Ascending aorta (tissue), 2 donors: ENCODE measurements at regions not wholly inside any gene's neighbourhood (a gene's known extent, or its start where the extent isn't known, plus 50 kb on each side); places are given as distances from the start of the nearest gene placed in this dataset.

Source experiments
- DNase-seq, 2 donors: peaks; one replicate each; pipeline ENCODE4 v3.0.0-alpha.2; 2019; ENCODE audit warnings: low spot score in 2 of 2
- H3K27ac ChIP-seq, 2 donors: fragments of 200-600 bp; sonication (generic); one replicate each; pipeline ENCODE4 v1.5.1; 2016 to 2017; ENCODE audit warnings: mild to moderate bottlenecking in 1 of 2
- H3K27me3 ChIP-seq: fragments of 200-600 bp; sonication (generic); one replicate; pipeline ENCODE4 v1.5.1; 2017
- H3K36me3 ChIP-seq, 2 donors: fragments of 200-600 bp; sonication (generic); one replicate each; pipeline ENCODE4 v1.5.1; 2016
- H3K4me1 ChIP-seq, 2 donors: fragments of 200-600 bp; sonication (generic); one replicate each; pipeline ENCODE4 v1.5.1; 2016 to 2017; ENCODE audit warnings: mild to moderate bottlenecking in 1 of 2
- H3K4me3 ChIP-seq, 2 donors: fragments of 200-600 bp; sonication (generic); one replicate each; pipeline ENCODE4 v1.5.1; 2016 to 2017; ENCODE audit warnings: mild to moderate bottlenecking in 1 of 2
- H3K9me3 ChIP-seq, 2 donors: fragments of 200-600 bp; sonication (generic); one replicate each; pipeline ENCODE4 v1.5.1; 2016
- CTCF ChIP-seq, 3 experiments: fragments of 200-600 bp in 2 of 3; fragments of 450-650 bp in 1 of 3; sonication (generic) in 2 of 3; IDR thresholded peaks; one replicate each; pipeline ENCODE4 v1.5.1; 2016 to 2019; ENCODE audit warnings: antibody characterized with exemption in 3 of 3, mild to moderate bottlenecking in 1 of 3, moderate library complexity in 1 of 3
- intact Hi-C: fragments of 100-400 bp; cut with DNase I; formaldehyde crosslinking; loops from one replicate; pipeline ENCODE4 v1.15.1; 2023

- no peak overlapping the region for H3K4me3 ChIP-seq
- no peaks in the 10 kb centered on the region for H3K4me1 ChIP-seq
- H3K9me3 ChIP-seq: no peaks in the 10 kb centered on the region
- H3K27me3 ChIP-seq: no peaks in the 10 kb centered on the region
- no peak for DNase-seq
- intact Hi-C loops: no loop called here
- no peak for TF ChIP-seq CTCF (IDR thresholded peaks at IDR 0.05)
- no peak overlapping the region for H3K27ac ChIP-seq
- no peaks in the 10 kb centered on the region for H3K36me3 ChIP-seq
Measured at GRCh38 chr2:4828682-4829374, 863.4 kb upstream of the SOX11 start.

DNA sequence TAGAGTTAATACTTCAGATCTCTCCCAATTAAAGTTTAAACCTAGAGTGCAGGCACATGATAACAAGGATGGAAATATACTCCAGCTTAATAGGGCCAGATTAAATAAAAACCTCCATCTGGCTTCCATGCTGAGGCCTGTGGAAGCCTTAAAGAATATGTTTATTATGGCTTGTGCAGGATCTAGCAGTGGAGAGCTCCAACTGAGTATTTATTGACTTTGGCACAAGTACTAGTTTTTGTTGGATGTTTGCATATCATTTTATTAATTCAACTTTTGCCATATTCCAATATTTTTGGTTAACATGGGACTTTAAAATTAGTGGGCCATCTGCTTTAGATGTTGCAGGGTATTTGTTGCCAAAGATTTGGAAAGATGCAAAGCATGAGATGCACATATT lies 860.4 kb upstream of the SOX11 start:
- H3K9me3 ChIP-seq: no peaks in the 10 kb centered on the region
- H3K36me3 ChIP-seq: no peaks in the 10 kb centered on the region
- no peaks in the 10 kb centered on the region for H3K4me1 ChIP-seq
- no peak for TF ChIP-seq CTCF (IDR thresholded peaks at IDR 0.05)
- intact Hi-C loops: no loop called here
- no peak for DNase-seq
- no peak overlapping the region for H3K27ac ChIP-seq
- H3K4me3 ChIP-seq: no peak overlapping the region
- no peaks in the 10 kb centered on the region for H3K27me3 ChIP-seq

DNA sequence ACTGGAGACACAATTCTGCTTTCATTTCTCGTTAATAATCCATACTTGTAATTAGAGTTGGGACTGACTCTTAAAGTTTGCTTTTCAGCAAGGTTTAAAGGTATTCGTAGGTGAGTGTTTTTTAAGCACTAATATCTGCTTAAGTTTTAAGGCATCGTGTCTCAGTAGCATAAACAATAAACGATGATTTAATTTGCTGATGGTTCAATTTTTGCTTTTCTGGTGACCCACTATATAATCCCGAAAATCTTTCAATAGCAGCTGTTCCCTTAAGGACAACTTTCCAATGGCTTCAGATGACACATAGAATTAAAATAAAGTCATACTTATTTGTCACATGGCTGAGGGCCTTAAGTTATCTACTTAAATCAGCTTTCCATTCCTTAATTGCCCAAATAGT lies 859.5 kb upstream of the SOX11 start:
- H3K9me3 ChIP-seq: no peaks in the 10 kb centered on the region
- DNase-seq: no peak
- intact Hi-C loops: no loop called here
- no peaks in the 10 kb centered on the region for H3K4me1 ChIP-seq
- no peak for TF ChIP-seq CTCF (IDR thresholded peaks at IDR 0.05)
- no peaks in the 10 kb centered on the region for H3K27me3 ChIP-seq
- no peak overlapping the region for H3K4me3 ChIP-seq
- no peaks in the 10 kb centered on the region for H3K36me3 ChIP-seq
- no peak overlapping the region for H3K27ac ChIP-seq

- DNase-seq: no peak
- Histone ChIP-seq H3K27ac (no peak overlapping the region), H3K27me3 (no peaks in the 10 kb centered on the region), H3K4me3 (no peak overlapping the region), H3K4me1 (no peaks in the 10 kb centered on the region), H3K36me3 (no peaks in the 10 kb centered on the region), H3K9me3 (no peaks in the 10 kb centered on the region)
- intact Hi-C loops: no loop called here
- TF ChIP-seq CTCF (IDR thresholded peaks at IDR 0.05): no peak
Measured at GRCh38 chr2:4838626-4839025, 853.6 kb upstream of the SOX11 start.

GRCh38 chr2:4840791-4841190 lies 851.4 kb upstream of the SOX11 start:
- Histone ChIP-seq H3K27me3 (no peaks in the 10 kb centered on the region), H3K9me3 (no peaks in the 10 kb centered on the region), H3K27ac (no peak overlapping the region), H3K36me3 (no peaks in the 10 kb centered on the region), H3K4me3 (no peak overlapping the region), H3K4me1 (no peaks in the 10 kb centered on the region)
- intact Hi-C loops: no loop called here
- TF ChIP-seq CTCF (IDR thresholded peaks at IDR 0.05): no peak
- DNase-seq: no peak

DNA sequence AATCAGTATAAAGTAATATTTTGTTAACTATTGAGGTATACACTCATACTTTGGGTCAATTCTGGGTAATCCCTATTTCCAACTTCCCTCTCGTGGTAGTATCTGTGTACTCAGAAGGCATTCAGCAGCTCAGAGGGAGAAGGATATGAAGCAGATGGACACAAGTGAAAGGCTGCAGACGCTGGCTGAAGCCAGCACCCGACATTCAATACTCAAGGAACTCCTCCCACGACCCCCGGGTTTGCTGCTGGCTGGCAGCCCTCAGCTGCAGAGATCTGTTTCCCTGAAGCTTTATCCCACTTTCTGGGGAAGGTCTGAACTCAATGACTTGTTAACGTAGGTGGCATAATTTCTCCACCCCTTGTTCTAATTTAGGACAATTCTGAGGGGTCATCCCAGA lies 847.3 kb upstream of the SOX11 start:
- H3K4me3 ChIP-seq: no peak overlapping the region
- no peaks in the 10 kb centered on the region for H3K36me3 ChIP-seq
- no peak for TF ChIP-seq CTCF (IDR thresholded peaks at IDR 0.05)
- H3K9me3 ChIP-seq: no peaks in the 10 kb centered on the region
- no peak overlapping the region for H3K27ac ChIP-seq
- no peak for DNase-seq
- H3K4me1 ChIP-seq: no peaks in the 10 kb centered on the region
- H3K27me3 ChIP-seq: no peaks in the 10 kb centered on the region
- intact Hi-C loops: no loop called here
